Upper lobe of left lung (tissue), 4 donors: ENCODE measurements at regions not wholly inside any gene's neighbourhood (a gene's known extent, or its start where the extent isn't known, plus 50 kb on each side); places are given as distances from the start of the nearest gene placed in this dataset.

ENCODE experiments used
- CTCF ChIP-seq, 6 experiments: fragments of 450-650 bp in 4 of 6; fragments of 200-600 bp in 2 of 6; sonication (generic) in 2 of 6; IDR thresholded peaks; one replicate each; pipeline ENCODE4 v1.5.1; 2016 to 2019; ENCODE audit warnings: antibody characterized with exemption in 6 of 6
- EP300 ChIP-seq, 4 donors: sonication (generic); formaldehyde crosslinking; IDR thresholded peaks; one replicate each; pipeline ENCODE4 v1.5.1; 2017; ENCODE audit warnings: antibody characterized with exemption in 4 of 4, control low read depth in 2 of 4
- POLR2A ChIP-seq, 4 donors: fragments of 450-650 bp; IDR thresholded peaks; one replicate each; pipeline ENCODE4 v1.5.1; 2016 to 2017; ENCODE audit warnings: antibody characterized with exemption in 4 of 4, mild to moderate bottlenecking in 2 of 4
- POLR2AphosphoS5 ChIP-seq, 2 donors: sonication (generic); formaldehyde crosslinking; IDR thresholded peaks; one replicate each; pipeline ENCODE4 v1.5.1; 2017; ENCODE audit warnings: antibody characterized with exemption in 2 of 2

- TF ChIP-seq POLR2AphosphoS5 (IDR thresholded peaks at IDR 0.05) (no peak), POLR2A (IDR thresholded peaks at IDR 0.05) (no peak), CTCF (IDR thresholded peaks at IDR 0.05) (no peak), EP300 (IDR thresholded peaks at IDR 0.05) (no peak)
Measured at GRCh38 chr18:71989616-71990015, 554.5 kb downstream of the CBLN2 start.
